Glomerular endothelial cell (primary cell): ENCODE measurements at regions not wholly inside any gene's neighbourhood (a gene's known extent, or its start where the extent isn't known, plus 50 kb on each side); places are given as distances from the start of the nearest gene placed in this dataset.
"Not testable (repeated sequence)": the region's sequence is repeated elsewhere in the genome, so short reads cannot be mapped to it uniquely, and the experiment has no call there.

Source experiments
- DNase-seq: peaks from one replicate; pipeline ENCODE4 v3.0.0-alpha.2; 2011; ENCODE audit warnings: low read depth, low spot score; ENCODE audit errors: extremely low read depth

DNA sequence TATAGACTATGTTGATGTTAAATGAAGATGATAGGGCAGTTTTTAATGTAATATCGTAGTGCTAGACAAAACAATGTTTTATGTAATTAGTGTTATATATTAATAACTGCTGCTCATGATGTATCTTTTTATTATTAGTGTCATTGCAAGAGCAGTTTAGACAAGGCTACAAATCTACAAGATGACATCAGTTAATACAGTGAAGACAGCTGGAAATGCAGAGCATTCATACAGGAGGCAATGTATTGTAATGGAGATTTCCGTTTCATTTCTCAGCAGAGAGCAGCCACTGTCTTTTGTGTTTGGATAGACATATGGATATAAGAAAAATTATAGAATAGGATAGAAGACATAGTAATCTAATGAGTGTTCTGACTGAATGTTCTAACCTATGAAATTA is 178.0 kb downstream of the FOXG1 start:
- no peak for DNase-seq

DNA sequence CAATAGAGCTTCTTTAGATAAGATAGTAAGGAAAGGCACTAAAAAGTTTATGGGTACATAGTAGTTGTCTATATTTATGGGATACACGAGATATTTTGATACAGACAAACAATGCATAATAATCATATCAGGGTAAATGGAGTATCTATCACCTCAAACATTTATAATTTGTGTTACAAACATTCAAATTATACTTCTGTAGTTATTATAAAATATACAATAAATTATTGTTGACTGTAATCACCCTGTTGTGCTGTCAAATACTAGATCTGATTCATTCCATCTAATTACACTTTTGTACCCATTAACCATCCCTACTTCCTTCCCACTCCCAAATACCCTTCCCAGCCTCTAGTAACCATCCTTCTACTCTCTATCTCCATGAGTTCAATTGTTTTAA is 179.7 kb downstream of the FOXG1 start:
- no peak for DNase-seq

DNA sequence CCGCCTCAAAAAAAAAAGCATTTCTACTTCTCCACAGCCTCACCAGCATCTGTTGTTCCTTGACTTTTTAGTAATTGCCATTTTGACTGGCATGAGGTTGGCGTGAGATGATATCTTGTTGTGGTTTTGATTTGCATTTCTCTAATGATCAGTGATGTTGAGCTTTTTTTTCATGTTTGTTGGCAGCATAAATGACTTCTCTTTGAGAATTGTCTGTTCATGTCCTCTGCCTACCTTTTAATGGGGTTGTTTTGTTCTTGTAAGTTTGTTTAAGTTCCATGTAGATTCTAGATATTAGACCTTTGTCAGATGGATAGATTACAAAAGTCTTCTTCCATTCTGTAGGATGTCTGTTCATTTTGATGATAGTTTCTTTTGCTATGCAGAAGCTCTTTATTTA is 182.9 kb downstream of the FOXG1 start:
- no peak for DNase-seq

DNA sequence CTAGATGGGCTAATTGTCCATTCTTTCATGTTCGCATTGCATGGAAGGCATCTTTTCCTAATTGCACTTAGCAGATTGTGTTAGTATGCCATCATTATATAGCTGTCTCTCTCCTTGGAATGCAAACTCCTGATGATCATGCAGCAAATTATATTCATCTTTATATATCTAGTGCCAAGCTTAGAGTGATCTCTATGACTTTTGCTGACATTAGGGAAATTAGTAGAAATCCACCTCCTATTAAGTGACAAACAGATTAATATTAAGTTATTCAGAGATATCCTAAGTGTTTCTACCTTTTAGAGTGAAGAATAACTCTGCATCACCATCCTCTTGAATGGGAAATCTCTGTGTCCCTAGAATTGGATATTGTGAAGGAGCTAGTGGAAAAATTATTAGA is 185.6 kb downstream of the FOXG1 start:
- DNase-seq = no peak

DNA sequence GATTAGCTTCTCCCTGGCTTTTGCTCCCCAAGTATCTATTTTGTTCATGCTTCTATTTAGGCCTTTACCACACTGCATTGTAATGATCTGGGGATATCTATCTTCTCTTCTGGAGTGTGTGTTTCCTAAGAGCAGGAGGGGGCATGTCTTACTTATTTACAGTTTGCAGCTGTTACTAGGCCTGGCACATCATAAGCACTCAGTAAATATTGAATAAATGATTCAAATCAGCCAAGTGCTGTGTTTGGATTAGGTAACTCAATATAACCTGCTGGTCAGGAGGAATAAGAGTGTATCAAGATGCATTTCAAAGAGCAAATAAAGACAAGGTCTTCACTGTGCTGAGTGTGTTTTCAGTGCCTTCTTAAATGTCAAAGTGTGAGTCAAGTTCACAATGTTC is 186.1 kb downstream of the FOXG1 start:
- DNase-seq = no peak

DNA sequence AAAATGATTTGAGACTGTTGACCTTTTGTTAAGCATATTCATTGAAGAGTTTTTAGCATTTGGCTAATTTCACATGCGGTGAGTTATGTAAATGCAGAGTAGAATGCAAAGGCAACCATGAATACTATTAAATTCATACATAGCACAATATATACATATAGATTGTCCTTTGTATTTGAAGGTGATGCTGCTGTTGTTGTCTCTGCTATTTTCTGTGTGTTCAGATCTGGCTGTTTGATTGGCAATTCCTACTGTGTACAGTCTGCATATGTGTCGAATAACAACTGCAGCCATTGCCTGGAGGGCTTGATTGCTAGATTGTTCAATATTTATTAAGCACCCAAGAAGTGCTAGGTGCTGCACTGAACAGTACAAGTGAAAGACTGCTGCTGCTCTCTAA is 187.4 kb downstream of the FOXG1 start:
- no peak for DNase-seq

DNA sequence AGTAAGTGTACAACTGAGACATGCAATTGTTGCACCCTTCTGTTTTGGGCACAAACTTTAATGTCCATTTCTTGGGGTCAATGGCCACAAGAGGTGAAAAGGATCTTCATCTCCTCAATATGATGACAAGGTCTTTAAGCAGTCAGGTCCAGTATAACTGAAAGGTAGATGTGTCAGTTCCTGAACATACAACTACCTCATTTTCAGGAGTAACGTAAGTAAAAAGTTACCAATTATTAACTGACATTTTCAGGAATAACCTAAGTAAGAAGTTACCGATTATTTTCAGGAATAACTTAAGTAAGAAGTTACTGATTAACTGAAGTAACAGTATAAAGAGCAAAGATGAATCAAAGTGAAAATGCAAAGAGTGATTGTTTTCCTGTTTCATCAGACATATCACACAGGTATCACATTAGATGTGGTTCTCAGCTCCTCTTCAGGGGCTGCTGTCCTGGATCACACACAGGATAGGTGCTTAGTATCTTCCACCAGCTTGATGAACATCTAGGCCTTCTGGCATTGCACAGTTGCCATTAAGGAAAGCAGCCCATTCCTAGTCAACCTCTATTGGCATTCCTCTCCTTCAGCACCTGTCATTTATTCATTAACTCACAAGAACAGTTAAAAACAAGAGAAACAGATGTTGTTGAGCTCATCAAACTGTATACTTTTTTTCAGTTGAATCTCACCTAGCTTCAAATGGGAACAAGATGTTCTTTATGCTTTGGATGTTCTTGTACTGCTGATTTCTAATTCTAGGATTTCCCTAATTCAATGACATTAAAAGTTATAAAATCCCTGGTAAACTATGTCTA is 200.0 kb downstream of the FOXG1 start:
- DNase-seq = no peak

DNA sequence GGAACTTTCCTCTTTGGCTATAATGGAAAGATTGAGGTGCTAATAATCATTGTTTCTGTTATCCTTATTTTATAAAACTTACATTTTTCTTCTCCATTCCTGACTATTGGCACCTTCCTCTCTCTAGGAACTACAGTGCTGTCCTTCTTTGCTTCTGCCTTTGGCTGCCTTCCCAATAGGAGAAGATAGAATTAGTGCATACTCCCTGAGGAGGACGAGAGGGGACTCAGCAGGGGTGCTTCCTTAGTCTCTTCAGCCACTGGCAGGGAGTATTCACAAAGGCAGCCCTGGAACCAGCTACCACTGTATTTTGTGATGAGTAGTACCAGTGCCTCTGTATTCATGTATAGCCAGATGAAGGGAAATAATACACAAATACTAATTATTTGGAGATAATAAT is 208.5 kb downstream of the FOXG1 start:
- DNase-seq = no peak

DNA sequence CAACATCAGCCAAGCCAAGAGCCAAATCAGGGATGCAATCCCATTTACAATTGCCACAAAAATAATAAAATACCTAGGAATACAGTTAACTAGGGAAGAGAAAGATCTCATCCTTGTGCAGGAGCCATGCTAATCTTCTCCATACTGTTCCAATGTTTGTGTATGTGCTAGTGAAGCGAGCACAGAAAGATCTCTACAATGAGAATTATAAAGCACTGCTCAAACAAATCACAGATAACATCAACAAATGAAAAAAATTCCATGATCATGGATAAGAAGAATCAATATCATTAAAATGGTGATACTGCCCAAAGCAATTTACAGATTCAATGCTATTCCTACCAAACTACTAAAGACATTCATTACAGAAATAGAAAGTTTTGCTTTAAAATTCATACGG is 215.6 kb downstream of the FOXG1 start:
- no peak for DNase-seq

DNA sequence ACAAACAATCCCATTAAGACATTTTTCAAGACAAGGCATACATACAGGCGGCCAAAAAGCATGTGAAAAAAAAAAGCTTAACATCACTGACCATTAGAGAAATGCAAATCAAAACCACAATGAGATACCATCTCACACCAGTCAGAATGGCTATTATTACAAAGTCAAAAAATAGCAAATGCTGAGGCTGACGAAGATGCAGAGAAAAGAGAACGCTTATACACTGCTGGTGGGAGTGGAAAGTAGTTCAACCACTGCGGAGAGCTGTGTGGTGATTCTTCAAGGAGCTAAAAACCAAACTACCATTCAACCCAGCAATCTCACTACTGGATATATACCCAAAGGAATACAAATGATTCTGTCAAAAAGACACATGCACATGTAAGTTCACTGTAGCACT is 216.7 kb downstream of the FOXG1 start:
- DNase-seq = no peak

DNA sequence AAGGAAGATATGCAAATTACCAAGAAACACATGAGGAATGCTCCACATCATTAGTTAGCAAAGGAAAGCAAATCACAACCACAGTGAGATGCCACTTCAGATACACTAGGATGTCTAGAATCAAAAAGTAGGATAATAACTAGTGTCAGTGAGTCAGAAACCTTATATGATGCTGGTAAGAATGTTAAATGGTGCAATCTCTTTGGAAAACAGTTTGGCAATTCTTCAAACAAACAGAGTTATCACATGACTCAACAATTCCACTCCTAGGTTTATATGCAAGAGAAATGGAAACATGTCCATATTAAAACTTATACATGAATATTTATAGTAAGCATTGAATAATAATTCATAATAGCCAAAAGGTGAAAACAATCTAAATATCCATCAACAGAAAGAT is 220.9 kb downstream of the FOXG1 start:
- DNase-seq = no peak

DNA sequence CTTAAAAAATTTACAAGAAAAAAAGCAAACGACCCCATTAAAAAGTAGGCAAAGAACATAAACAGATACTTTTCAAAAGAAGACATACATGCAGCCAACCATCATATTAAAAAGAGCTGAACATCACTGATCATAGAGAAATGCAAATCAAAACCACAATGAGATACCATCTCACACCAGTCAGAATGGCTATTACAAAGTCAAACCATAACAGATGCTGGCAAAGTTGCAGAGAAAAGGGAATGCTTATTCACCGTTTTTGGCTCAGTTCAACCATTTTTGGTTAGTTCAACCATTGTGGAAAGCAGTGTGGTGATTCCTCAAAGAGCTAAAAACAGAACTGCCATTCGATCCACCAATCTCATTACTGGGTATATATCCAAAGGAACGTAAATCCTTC is 230.6 kb downstream of the FOXG1 start:
- DNase-seq = not testable (repeated sequence)

DNA sequence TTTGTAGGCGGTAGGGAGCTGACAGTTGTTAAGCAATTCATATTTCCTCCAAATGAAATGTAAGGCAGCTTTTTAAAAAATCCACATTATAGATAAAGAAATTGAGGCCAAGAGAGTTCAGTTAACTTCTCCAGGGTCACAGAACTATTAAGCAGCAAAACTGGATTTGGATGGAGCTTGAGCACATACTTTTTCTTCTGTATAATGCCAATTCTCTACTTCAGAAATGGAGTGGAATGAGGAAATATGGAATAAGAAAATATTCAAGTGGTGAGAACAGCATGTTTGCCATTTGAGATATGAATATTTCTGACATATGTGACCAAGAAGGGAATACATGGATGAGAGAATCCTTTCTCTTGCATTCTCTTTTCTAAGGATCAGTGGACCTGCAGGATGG is 233.1 kb downstream of the FOXG1 start:
- DNase-seq = no peak

DNA sequence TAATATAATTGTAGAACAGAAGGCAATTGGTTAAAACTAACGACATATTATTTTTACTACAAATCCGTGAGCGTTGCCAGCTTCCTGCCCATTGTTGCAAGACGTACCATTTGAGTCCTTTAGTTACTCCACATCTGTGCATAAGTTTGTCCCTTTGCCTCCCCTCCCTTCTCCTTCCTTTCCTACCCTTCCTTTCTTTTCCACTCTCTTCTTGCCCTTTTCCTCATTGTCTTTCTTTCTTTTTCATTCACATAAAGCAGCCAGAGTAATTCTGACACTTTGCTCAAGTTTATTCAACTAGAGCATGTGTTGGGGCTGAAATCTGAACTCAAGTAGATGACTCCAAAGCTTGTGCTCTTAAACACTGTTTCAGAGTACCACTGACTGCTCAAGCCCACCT is 239.1 kb downstream of the FOXG1 start:
- DNase-seq = no peak

DNA sequence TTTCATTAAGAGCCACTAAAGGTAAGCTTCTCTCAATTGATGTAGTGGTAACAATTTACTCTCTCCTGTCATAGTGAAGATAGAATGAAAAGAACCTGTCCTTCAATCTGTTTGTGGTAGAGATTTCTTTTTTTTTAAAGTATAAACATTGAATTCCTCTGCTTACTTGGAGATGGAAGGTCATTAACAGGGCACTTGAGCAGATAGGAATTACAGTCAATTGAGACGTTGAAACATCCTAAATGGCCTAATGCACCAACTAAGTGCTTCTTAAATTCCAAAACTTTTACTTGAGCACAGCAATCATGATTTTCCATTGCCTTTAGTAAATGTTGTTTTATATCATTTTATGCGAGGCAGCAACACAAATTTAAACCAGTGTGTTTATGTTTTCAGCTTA is 241.4 kb downstream of the FOXG1 start:
- DNase-seq = no peak

DNA sequence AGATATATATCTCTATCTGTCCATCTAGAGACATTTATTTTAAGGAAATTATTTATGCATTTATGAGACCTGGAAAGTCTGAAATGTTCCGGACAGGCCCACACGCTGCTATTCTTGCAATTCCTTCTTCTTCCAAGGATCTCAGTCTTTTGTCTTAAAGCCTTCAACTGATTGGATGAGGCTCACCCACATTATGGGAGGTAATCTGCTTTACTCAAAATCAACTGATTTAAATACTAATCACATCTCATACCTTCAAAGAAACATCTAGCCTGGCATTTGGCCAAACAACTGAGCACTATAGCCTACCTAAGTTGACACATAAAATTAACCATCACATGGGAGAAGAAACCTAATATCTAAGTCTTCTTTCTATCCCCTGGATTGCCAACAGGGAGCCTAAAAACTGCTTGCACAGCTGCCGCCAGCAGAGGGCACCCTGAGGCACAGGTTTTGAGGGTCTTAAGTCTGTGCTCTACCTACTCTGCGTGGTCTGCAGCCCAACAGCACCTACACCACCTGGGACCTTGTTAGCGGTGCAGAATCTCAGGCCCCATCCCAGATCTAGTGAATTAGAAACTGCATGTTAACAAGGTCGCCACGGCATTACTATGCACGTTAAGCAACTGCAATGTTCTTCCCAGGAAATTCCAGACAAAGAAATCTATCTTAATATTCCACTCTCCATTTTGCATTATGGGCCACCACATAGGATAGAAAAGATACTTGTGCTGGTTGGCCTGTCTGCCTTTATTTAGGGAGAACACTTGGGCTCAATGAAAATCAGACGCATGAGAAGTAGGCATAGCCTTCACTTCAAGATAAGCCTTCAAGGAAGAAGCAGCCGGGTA is 249.7 kb downstream of the FOXG1 start:
- DNase-seq = peak; percentile 36

DNA sequence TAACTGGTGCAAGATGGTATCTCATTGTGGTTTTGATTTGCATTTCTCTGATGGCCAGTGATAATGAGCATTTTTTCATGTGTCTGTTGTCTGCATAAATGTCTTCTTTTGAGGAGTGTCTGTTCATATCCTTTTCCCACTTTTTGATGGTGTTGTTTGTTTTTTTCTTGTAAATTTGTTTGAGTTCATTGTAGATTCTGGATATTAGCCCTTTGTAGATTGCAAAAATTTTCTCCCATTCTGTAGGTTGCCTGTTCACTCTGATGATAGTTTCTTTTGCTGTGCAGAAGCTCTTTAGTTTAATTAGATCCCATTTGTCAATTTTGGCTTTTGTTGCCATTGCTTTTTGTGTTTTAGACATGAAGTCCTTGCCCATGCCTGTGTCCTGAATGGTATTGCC is 256.9 kb downstream of the FOXG1 start:
- not testable (repeated sequence) for DNase-seq

DNA sequence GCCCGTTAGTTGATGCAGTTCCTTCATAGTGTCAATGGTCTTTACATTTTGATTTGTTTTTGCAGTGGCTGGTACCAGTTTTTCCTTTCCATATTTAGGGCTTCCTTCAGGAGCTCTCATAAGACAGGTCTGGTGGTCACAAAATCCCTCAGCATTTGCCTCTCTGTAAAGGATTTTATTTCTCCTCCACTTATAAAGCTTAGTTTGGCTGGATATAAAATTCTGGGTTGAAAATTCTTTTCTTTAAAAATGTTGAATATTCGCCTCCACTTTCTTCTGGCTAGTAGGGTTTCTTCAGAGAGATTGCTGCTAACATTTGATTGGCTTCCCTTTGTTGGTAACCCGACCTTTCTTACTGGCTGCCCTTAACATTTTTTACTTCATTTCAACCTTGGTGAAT is 260.9 kb downstream of the FOXG1 start:
- DNase-seq = not testable (repeated sequence)

DNA sequence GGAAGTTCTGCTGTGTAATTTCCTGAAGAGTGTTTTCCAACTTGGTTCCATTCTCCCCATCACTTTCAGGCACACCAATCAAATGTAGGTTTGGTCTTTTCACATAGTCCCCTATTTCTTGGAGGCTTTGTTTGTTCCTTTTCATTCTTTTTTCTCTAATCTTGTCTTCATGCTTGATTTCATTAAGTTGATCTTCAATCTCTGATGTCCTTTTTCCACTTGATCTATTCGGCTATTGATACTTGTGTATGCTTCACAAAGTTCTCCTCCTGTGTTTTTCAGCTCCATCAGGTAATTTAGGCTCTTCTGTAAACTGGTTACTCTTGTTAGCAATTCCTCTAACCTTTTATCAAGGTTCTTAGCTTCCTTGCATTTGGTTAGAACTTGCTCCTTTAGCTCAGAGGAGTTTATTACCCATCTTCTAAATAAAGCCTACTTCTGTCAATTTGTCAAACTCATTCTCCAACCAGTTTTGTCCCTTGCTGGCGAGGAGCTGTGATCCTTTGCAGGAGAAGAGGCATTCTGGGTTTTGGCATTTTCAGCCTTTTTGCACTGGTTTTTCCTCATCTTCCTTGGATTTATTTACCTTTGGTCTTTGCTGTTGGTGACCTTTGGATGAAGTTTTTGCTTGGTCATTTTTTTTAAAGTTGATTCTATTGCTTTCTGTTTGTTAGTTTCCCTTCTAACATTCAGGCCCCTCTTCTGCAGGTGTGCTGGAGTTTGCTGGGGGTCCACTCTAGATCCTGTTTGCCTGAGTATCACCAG is 261.5 kb downstream of the FOXG1 start:
- not testable (repeated sequence) for DNase-seq

DNA sequence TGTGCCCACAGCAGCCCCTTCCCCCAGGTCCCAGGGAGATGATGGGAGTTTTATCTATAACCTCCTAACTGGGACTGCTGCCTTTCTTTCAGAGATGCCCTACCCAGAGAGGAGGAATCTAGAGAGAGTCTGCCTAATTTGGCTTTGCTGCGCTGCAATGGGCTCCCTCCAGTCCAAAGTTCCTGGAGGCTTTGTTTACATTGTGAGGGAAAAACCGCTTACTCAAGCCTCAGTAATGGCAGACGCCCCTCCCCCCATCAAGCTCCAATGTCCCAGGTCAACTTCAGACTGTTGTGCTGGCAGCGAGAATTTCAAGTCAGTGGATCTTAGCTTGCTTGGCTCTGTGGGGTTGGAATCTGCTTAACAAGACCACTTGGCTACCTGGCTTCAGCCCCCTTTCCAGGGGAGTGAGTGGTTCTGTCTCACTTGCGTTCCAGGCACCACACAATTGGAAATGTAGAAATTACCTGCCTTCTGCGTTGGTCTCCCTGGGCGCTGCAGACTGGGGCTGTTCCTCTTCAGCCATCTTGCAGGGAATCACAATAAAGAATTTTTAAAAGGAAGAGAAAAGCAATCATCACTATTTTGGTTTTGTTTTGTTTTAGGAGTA is 262.5 kb downstream of the FOXG1 start:
- no peak for DNase-seq

DNA sequence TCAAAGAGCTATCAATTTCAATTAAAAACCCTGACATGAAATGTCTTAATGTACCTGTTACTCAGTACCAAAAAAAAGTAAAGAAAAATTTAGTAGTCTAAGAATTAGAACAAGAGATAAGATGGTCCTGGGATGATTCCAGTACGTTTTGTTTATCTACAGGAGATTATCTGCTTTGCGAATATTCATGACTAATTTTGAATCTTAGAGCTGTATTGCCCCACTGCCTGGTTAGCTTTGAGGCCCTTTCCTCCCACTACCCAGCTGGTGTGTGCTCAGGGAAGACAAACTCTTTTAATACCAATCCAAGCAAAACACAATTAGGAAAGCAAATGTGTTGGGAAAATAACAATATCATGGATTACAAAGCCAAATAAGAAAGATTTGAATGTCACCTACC is 263.5 kb downstream of the FOXG1 start:
- no peak for DNase-seq
